RWPE2 (cell line): ENCODE measurements at regions not wholly inside any gene's neighbourhood (a gene's known extent, or its start where the extent isn't known, plus 50 kb on each side); places are given as distances from the start of the nearest gene placed in this dataset.

Experiments
- ATAC-seq: fragments of 200-7000 bp; cut with Tn5 transposase; 3 replicates; pipeline ENCODE4 v1.9.1; 2021; ENCODE audit warnings: low read depth
- DNase-seq: peaks from one replicate; pipeline ENCODE4 v3.0.0-alpha.2; 2020; ENCODE audit warnings: low spot score
- H3K27ac ChIP-seq: fragments of 450-650 bp; 2 replicates; pipeline ENCODE4 v1.5.1; 2017; ENCODE audit warnings: mild to moderate bottlenecking; ENCODE audit not compliant: poor library complexity, severe bottlenecking
- H3K27me3 ChIP-seq: fragments of 250-450 bp; sonication (Bioruptor Pico); 2 replicates; pipeline ENCODE4 v1.5.1; 2021; ENCODE audit warnings: mild to moderate bottlenecking, moderate library complexity; ENCODE audit not compliant: insufficient read depth, poor library complexity, severe bottlenecking
- H3K36me3 ChIP-seq: fragments of 250-450 bp; sonication (Bioruptor Pico); 2 replicates; pipeline ENCODE4 v1.5.1; 2020; ENCODE audit warnings: low read depth, mild to moderate bottlenecking, moderate library complexity
- H3K4me1 ChIP-seq: fragments of 250-450 bp; sonication (Bioruptor Pico); 2 replicates; pipeline ENCODE4 v1.5.1; 2021; ENCODE audit warnings: mild to moderate bottlenecking, moderate library complexity; ENCODE audit not compliant: insufficient read depth, poor library complexity, severe bottlenecking
- H3K4me3 ChIP-seq: fragments of 250-450 bp; sonication (Bioruptor Pico); 2 replicates; pipeline ENCODE4 v1.5.1; 2021; ENCODE audit warnings: mild to moderate bottlenecking, moderate library complexity; ENCODE audit not compliant: severe bottlenecking
- H3K9me3 ChIP-seq: fragments of 250-450 bp; sonication (Bioruptor Pico); 2 replicates; pipeline ENCODE4 v1.5.1; 2021; ENCODE audit warnings: mild to moderate bottlenecking, moderate library complexity; ENCODE audit not compliant: severe bottlenecking
- TF ChIP-seq, protein P1 (sequence below): fragments of 450-650 bp; IDR thresholded peaks from one replicate; pipeline ENCODE4 v1.5.1; 2017; ENCODE audit warnings: mild to moderate bottlenecking, moderate library complexity; ENCODE audit not compliant: poor library complexity, severe bottlenecking

DNA sequence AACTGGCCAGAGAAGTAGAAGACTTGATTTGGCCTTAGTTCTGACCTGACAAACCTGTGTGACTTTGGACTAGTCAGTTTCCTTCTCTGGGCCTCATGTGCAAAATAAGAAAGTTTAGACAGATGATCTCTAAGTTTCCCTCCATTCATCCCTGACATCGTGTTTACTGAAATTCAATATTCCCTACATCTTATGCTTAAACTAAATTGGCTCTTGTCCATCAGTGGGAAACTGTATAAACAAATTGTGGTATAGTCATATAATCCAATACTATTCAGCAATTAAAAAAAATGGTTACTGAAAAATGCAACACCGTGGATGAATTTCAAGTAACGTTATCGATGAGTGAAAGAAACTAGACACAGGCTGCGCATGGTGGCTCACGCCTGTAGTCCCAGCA, 64.4 kb upstream of the HRH1 start:
- H3K36me3 ChIP-seq: no peaks in the 10 kb centered on the region
- TF ChIP-seq, protein P1, sequence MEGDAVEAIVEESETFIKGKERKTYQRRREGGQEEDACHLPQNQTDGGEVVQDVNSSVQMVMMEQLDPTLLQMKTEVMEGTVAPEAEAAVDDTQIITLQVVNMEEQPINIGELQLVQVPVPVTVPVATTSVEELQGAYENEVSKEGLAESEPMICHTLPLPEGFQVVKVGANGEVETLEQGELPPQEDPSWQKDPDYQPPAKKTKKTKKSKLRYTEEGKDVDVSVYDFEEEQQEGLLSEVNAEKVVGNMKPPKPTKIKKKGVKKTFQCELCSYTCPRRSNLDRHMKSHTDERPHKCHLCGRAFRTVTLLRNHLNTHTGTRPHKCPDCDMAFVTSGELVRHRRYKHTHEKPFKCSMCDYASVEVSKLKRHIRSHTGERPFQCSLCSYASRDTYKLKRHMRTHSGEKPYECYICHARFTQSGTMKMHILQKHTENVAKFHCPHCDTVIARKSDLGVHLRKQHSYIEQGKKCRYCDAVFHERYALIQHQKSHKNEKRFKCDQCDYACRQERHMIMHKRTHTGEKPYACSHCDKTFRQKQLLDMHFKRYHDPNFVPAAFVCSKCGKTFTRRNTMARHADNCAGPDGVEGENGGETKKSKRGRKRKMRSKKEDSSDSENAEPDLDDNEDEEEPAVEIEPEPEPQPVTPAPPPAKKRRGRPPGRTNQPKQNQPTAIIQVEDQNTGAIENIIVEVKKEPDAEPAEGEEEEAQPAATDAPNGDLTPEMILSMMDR: no peak

DNA sequence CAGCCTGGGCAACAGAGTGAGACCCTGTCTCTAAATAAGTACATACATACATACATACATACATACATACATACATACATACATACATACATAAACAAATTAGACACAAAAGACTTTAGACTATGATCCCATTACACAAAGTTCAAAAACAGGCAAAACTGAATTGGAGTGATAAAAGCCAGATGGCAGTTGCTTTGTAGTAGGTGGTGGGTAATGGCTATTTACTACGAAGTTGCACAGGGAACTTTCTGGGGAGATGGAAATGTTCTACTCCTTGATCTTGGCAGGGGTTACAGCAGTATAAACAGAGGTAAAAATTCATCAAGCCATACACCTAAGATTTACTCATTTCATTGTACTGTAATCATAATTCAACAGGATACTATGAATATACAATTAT, 63.7 kb upstream of the HRH1 start:
- Histone ChIP-seq H3K4me3 (no peak overlapping the region), H3K36me3 (no peaks in the 10 kb centered on the region), H3K27me3 (no peaks in the 10 kb centered on the region), H3K27ac (no peak overlapping the region), H3K9me3 (no peaks in the 10 kb centered on the region), H3K4me1 (no peaks in the 10 kb centered on the region)
- TF ChIP-seq, protein P1: no peak
- DNase-seq (no peak), ATAC-seq (no peak)

More for the DNA sequence above, 64.4 kb upstream of the HRH1 start:
- no peaks in the 10 kb centered on the region for H3K4me1 ChIP-seq
- no peak for DNase-seq
- H3K27me3 ChIP-seq: no peaks in the 10 kb centered on the region
- H3K27ac ChIP-seq: no peak overlapping the region
- H3K9me3 ChIP-seq: no peaks in the 10 kb centered on the region
- no peak overlapping the region for H3K4me3 ChIP-seq
- no peak for ATAC-seq

DNA sequence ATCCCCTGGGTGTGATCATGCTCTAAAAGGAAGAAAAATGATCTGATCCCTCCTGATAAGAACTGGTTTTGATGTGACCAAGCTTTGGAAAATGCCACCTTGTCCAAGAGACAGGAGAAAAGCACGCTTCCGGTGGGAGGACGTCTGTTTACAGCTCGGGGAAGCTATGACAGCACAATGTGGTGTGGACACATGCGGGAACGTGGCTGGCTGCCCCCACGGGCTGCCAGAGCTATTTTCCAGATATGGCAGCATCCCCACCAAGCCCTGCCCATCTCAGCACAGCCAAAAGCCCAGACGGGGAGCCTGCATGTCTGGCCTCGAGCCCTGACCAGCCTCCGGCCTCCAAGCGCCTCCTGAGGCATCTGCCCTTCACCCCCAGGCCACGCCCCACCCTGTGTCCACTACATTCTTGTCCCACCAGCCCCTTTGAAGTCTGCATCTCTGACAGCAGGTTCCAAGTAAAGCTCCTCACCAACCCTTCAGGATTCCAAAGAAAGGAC, 63.2 kb upstream of the HRH1 start:
- DNase-seq (no peak), ATAC-seq (no peak)
- Histone ChIP-seq H3K36me3 (no peaks in the 10 kb centered on the region), H3K4me3 (no peak overlapping the region), H3K9me3 (no peaks in the 10 kb centered on the region), H3K27ac (no peak overlapping the region), H3K27me3 (no peaks in the 10 kb centered on the region), H3K4me1 (peaks cover 3% of the 10 kb centered on the region)
- TF ChIP-seq, protein P1: no peak

DNA sequence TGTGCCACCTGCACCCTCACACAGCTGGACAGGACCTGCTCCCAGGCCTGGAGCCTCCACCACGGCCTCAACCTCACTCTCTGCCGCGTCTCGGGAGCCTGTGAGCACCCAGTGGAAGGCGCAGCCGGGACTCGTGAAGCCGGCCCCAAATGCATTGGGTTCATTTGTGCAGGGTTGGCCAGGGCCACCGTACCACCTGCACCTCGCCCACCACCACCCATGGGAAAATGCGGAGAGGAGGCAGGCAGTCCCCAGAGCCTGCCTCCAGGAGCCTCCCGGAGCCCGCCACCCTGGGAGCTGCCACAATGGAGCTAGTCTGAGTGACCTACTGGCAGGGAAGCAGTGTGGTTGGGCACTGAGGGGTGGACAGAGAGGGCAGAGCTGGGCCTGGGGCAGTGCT, 62.5 kb upstream of the HRH1 start:
- H3K36me3 ChIP-seq: no peaks in the 10 kb centered on the region
- H3K27ac ChIP-seq: no peak overlapping the region
- DNase-seq: no peak
- H3K27me3 ChIP-seq: no peaks in the 10 kb centered on the region
- ATAC-seq: no peak
- H3K9me3 ChIP-seq: no peaks in the 10 kb centered on the region
- no peak overlapping the region for H3K4me3 ChIP-seq
- H3K4me1 ChIP-seq: peaks cover 5% of the 10 kb centered on the region
- TF ChIP-seq, protein P1: no peak

DNA sequence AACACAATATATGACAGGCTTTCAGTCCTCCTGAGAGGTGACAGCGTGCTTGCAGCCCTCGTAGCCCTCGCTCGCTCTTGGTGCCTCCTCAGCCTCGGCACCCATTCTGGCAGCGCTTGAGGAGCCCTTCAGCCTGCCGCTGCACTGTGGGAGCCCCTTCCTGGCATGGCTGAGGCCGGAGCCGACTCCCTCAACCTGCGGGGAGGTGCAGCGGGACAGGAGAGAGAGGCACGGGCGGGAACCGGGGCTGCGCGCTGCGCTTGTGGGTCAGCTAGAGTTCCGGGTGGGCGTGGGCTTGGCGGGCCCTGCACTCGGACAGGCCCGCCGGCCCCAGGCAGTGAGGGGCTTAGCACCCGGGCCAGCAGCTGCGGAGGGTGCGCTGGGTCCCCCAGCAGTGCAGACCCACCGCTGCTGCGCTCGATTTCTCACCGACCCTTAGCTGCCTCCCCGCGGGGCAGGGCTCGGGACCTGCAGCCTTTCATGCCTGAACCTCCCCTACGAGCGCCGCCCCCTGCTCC, 60.4 kb upstream of the HRH1 start:
- Histone ChIP-seq H3K27ac (no peak overlapping the region), H3K9me3 (no peaks in the 10 kb centered on the region), H3K27me3 (no peaks in the 10 kb centered on the region), H3K4me1 (peaks cover 10% of the 10 kb centered on the region), H3K4me3 (no peak overlapping the region), H3K36me3 (no peaks in the 10 kb centered on the region)
- TF ChIP-seq, protein P1: no peak
- no peak for DNase-seq
- no peak for ATAC-seq
